Right hindlimb (tissue), 1 donor: ENCODE measurements at regions not wholly inside any gene's neighbourhood (a gene's known extent, or its start where the extent isn't known, plus 50 kb on each side); places are given as distances from the start of the nearest gene placed in this dataset.
"Not testable (repeated sequence)": the region's sequence is repeated elsewhere in the genome, so short reads cannot be mapped to it uniquely, and the experiment has no call there.

Experiments used
- DNase-seq: peaks from one replicate; pipeline ENCODE4 v3.0.0-alpha.2; 2018

DNA sequence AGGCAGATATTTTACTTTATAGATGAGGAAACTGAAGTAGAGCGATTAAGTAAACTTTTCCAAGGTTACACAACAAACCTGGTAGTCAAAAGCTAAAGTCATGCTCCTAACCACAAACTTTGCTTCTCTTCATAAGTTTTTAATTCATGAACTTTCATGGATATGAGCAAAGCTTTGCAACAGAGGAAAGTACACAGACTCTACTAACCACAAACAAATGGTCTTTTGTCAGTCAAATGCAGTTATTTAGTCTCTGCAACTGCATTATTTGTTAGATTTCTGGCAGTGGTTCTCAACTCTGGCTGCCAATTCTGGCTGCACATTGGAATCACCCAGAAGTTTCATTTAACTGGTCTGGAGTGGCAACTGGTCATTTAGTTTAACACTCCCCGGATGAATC, 140.6 kb upstream of the TMEM168 start:
- DNase-seq, result no peak

DNA sequence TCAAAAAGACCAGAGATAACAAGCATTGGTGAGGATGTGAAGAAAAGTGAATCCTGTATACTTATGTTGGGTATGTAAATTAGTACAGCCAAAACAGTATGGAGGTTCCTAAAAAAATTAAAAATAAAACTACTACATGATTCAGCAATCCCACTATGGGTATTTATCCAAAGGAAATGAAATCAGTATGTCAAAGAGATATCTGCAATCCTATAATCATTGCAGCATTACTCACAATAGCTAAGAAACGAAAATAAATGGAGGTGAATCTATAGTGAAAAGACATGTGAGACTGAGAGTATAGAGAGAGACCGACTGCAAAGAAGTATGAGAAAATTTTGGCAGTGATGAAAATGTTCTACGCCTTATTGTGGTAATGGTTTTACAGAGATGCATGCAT, 139.2 kb upstream of the TMEM168 start:
- DNase-seq, result no peak

DNA sequence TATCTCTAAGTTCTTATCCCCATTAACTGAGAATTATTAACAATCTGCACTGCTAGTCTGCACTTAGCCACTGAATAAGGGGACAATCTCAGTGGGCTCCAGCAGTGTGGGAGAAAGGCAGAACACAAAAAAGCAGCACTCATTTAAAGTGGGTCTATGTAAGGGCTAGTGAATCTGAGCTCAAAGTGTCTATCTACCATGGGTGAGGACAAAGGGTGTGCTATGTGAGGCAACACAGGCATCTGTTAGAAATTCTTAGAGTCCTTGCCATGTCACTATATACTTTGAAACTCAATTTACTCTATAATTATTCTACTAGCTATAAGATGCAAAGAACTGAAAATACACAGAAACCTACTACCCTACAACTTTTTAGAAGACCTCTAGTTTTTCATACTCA, 135.8 kb upstream of the TMEM168 start:
- DNase-seq, result no peak

- DNase-seq, result not testable (repeated sequence)
Measured at GRCh38 chr7:112922546-112922945, 132.4 kb upstream of the TMEM168 start.

GRCh38 chr7:112916431-112916830, 126.2 kb upstream of the TMEM168 start:
- DNase-seq, result not testable (repeated sequence)

DNA sequence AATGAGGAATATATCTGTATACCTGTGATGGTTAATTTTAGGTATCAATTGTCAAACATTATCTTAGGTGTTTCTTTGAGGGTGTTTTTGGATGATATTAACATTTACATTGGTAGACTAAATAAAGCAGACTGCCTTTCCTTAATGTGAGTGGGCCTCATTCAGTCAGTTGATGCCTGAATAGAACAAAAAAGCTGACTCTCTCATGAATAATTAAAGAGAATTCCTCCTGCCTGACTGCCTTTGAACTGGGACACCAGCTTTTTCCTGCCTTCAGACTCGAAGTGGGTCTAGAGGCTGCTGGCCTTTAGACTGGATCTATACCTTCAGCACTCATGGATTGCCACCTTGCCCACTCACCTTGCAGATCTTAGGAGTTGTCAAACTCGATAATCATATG, 117.9 kb upstream of the TMEM168 start:
- DNase-seq, result no peak

DNA sequence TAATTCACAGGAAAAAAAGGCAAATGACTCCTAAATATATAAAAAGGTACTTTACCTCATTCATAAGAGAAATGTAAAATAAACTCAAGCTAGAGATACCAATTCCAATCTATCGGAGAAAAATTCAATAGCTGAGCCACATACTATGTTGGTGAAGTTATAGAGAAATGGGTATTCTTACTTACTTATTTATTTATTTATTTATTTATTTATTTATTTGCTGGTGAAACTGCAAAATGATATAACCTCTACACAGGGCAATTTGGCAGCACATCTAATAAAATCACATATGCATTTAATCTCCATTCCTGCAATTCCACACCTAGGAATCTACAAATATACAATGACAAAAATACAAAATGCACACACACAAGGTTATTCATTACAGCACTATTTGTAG, 117.5 kb upstream of the TMEM168 start:
- no peak for DNase-seq

GRCh38 chr7:112905950-112906349, 115.8 kb upstream of the TMEM168 start:
- DNase-seq, result no peak

GRCh38 chr7:112905413-112905812, 115.2 kb upstream of the TMEM168 start:
- no peak for DNase-seq

GRCh38 chr7:112898432-112899290, 108.5 kb upstream of the TMEM168 start:
- DNase-seq, result no peak

DNA sequence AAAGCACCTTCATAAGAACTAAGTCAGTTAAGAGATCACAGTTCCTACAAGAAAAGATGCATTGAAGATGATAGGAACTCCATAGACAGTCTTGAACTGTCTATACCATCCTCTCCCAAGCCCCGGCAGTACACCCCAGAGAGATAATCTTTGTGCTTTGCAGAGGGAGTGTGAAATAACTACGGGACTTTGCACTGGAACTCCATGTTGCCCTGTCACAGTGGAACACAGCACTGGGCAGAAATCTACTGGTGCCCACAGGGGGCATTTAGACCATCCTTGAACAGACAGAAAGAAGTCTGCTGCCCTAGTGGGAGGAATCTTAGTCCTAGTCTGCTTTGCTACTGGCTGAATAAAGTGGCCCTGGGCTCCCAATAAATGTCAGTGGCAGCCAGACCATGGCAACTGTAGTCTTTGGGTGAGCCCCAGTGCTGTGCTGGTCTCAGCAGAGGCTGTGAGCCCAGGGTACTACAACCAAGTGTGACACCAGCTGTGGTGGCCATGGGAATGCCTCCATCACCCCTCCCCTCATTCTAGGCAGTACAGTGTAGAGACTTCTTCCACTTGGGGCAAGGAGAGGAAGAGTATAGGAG, 107.7 kb upstream of the TMEM168 start:
- no peak for DNase-seq

- no peak for DNase-seq
Measured at GRCh38 chr7:112896026-112896601, 105.9 kb upstream of the TMEM168 start.

DNA sequence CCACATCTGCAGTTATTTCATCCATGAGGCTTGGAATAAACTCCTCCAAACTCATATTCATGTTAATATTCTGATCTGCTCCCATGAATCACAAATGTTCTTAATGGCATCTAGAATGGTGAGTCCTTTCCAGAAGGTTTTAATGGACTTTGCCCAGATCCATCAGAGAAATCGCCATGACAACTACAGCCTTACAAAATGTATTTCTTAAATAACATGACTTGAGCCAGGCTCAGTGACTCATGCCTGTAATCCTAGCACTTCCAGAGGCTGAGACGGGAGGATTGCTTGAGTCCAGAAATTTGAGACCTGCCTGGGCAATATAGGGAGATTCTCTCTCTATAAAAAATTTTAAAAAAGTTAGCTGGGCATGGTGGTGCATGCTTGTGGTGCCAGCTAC, 102.1 kb upstream of the TMEM168 start:
- DNase-seq, result no peak

- no peak for DNase-seq
Measured at GRCh38 chr7:112891698-112892097, 101.5 kb upstream of the TMEM168 start.

DNA sequence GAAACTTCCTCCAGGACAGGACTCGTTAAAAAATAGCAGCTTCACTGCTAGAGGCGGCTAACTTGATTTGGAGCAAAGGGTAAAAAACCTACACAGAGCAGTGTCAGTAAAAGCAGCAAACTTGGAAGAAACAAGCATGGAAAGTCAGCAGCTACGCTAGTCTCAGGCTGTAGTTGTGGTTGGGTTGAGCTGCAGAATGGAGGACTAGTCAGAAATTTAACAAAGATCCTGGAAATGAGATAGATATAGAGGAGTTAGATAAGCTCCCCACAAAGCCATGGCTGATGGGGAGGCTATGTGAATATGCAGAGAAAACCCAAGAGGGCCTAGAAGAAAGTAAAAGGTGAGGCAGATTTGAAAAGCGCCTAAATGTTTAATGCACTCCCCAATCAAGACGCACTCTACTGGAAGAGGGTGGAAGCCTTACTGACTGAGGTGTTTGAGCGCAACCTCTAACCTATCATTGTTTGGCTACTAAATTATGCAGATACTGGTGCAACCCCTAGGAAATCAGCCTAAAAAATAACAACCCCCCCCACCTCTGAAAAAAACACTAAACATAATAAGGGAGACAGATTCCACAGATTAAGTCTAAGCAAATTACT, 99.7 kb upstream of the TMEM168 start:
- DNase-seq, result no peak

GRCh38 chr7:112889268-112889667, 99.1 kb upstream of the TMEM168 start:
- no peak for DNase-seq

GRCh38 chr7:112888781-112889180, 98.6 kb upstream of the TMEM168 start:
- no peak for DNase-seq

DNA sequence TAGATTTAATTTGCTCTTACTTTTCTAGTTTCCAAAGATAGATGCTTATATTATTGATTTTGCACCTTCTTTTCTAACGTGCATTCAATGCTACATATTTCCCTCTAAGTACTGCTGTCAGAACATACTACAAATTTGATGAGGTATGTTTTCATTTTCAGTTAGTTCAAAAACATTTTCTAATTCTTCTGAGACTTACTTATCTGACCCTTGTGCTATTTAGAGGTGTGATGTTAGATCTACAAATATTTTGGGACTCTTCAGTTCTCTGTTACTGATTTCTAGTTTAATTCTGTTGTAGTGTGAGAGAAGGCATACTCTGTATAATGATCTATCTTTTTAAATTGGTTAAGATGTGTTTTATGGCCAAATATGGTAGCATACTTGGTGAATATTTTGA, 97.8 kb upstream of the TMEM168 start:
- no peak for DNase-seq

- no peak for DNase-seq
Measured at GRCh38 chr7:112887337-112887736, 97.1 kb upstream of the TMEM168 start.

DNA sequence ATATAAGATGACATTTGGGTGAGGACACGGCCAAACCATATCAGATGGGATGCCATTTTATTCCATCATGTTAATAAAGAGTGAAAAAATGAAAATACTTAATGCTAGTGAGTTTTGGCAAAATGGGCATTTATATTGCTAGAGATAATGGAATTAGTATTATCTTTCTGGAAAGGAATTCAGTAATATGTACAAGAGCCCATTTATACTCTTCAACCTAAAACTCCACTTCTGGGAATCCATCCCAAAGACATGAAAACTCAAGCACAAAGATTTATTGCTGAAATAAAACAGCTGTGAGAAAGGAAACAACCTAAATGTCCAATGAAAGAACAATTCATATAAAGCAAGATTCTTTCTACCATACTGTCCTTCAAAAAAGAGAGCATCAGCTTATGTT, 96.0 kb upstream of the TMEM168 start:
- no peak for DNase-seq

- no peak for DNase-seq
Measured at GRCh38 chr7:112882991-112883390, 92.8 kb upstream of the TMEM168 start.

DNA sequence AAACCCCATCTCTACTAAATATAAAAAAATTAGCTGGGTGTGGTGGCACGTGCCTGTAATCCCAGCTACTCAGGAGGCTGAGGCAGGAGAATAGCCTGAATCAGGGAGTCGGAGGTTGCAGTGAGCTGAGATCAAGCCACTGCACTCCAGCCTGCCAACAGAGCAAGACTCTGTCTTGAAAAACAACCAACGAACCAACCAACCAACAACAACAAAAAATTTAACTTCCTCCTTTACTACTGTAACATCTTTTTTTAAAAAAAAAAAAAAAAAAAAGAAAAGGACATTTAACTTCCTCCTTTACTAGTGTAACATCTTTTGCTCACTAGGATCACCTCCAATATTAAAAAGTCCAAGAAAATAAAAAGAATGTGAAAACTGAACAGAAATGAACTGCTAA, 92.3 kb upstream of the TMEM168 start:
- no peak for DNase-seq

- DNase-seq, result no peak
Measured at GRCh38 chr7:112882022-112882421, 91.8 kb upstream of the TMEM168 start.
